DMS53 treated with DMSO at 0.1 percent for 48 hours (cell line): ENCODE measurements at regions not wholly inside any gene's neighbourhood (a gene's known extent, or its start where the extent isn't known, plus 50 kb on each side); places are given as distances from the start of the nearest gene placed in this dataset.
"Not testable (repeated sequence)": the region's sequence is repeated elsewhere in the genome, so short reads cannot be mapped to it uniquely, and the experiment has no call there.

Experiments
- DNase-seq: peaks from one replicate; lab custom pipeline; 2025; ENCODE audit not compliant: unreplicated experiment; lab: John Stamatoyannopoulos, UW

DNA sequence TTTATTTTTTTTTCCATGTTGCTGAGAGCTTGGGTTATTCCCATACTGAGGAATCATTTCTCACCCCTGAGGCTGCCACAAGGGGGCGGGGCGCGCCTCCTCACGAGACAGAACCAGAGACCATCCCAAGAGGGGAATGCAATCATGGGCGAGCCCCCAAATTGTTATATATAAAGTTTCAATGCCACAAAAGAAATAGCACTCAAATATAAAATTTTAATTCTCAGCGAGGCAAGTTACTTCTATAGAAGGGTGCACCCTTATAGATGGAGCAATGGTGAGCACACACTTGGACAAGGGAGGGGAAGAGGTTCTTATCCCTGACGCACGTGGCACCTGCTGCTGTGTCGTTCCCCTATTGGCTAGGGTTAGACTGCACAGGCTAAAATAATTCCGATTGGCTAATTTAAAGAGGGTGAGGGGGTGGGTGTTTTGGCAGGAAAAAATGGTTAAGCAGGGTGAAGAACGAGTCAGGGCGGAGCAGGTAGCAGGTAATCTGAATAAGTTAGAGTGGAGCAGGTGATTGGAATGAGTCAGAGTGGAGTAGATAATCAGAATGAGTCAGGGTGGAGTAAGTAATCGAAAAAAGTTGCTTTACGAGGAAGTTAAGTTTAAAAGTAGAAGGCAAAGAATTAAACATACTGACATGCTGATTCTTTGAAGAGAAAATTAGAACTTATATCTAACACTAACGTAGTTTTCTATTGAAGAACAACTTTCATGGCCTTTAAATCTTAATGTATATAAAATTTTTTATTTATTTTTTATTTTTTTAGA, 177.5 kb downstream of the MTCL1 start:
- no peak for DNase-seq

DNA sequence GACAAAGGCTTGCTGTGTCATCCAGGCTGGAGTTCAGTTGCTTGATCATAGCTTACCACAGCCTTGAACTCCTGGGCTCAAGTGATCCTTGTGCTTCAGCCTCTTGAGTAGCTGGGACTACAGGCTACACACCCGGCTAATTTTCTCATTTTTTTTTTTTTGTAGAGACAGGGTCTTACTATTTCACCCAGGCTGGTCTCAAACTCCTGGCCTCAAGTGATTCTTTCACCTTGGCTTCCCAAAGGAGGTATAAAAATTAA, 178.0 kb downstream of the MTCL1 start:
- DNase-seq: no peak

DNA sequence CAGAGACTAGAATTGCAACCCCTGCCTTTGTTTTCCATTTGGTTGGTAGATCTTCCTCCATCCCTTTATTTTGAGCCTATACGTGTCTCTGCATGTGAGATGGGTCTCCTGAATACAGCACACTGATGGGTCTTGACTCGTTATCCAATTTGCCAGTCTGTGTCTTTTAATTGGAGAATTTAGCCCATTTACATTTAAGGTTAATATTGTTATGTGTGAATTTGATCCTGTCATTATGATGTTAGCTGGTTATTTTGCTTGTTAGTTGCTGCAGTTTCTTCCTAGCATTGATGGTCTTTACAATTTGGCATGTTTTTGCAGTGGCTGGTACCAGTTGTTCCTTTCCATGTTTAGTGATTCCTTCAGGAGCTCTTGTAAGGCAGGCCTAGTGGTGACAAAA, 182.5 kb downstream of the MTCL1 start:
- not testable (repeated sequence) for DNase-seq

DNA sequence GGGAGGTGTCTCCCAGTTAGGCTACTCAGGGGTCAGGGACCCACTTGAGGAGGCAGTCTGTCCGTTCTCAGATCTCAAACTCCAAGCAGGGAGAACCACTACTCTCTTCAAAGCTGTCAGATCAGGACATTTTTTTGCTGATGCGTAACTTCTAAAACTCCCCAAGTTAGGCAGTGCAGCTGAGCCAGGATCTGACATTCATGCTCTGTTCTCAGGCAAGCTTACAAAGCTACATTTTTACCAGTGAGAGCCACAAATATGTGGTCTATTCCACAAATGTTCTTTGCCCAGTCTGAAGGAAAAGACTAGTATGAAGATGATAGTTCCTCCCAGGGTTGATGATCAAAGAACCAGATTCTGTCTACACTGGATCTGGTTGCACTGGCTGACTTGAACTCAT, 184.1 kb downstream of the MTCL1 start:
- no peak for DNase-seq

DNA sequence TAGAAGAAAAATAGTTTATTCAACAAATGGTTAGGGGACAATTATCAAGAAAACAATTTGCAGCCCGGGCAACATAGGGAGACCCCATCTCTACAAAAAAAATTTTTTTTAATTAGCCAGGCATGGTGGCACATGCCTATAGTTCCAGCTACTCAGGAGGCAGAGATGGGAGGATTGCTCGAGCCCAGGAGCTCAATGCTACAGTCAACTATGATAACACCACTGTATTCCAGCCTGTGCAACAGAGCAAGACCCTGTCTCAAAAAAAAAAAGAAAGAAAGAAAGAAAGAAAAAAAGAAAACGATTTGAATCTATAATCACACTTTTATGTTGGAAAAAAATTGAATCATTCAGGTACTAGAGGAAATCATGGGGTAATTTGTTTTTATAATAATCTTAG, 185.1 kb downstream of the MTCL1 start:
- not testable (repeated sequence) for DNase-seq

DNA sequence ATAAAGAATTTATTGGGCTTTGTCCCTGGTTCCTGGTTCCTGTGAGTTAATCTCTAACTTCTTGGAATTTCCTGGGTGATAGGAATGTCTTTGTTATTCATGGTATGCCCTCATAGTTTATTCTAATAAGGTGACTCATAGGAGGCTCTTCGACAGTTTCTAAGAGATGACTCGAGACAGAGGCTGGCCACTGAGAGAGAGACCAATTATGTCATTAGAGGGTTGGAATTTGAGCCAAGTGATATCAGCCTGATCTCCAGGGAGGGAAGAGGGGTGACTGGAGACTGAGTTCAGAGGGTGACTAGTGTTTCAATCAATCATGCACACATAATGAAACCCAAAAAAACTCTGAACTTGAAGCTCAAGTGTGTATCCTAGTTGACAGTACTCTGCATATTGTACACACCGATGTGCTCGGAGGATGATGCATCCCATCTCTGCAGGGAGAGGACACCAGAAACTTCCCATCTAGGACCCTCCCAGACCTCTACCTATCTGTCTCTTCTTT, 185.7 kb downstream of the MTCL1 start:
- DNase-seq: peak; percentile 50

DNA sequence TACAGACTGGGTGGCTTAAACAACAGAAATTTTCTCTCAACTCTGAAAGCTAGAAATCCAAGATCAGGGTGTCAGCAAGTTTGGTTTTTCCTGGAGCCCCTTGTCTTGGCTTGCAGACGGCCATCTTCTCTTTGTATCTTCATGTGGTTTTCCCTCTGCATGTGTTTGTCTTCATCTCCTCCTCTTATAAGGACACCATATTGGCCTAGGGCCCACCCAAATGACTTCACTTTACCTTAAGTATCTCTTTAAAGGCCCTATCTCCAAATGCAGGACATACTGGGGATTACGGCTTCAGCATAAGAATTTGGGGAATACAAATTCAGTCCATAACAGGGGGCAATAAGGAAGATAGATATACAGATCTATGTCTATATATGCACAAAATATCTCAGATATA, 187.9 kb downstream of the MTCL1 start:
- no peak for DNase-seq

DNA sequence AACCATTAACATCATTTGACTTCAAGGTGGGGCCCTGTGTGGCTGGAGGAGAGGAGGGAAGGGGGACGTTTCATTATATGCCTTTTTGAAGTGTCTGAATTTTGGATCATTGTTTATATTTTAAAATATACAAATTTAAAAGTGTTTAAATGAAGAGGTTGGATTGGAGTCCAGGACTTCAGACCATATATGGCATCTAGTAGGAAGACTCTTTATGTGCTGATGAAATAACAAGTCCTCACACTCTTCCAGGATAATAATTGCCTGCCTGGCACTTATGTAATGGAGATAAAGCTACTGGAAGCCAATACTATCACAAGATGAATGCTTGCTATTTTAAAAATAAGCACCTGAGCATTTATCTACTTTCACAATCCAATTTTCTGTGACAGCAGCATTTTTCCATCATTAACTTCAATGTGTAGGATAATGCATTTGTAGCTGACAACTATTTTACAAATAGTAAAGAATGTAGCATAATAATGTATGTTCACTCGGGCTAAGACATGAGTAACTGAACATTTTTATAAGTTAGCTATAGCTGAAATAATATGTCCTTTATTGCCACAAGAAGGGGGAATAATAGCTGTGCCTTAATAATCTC, 188.4 kb downstream of the MTCL1 start:
- no peak for DNase-seq

DNA sequence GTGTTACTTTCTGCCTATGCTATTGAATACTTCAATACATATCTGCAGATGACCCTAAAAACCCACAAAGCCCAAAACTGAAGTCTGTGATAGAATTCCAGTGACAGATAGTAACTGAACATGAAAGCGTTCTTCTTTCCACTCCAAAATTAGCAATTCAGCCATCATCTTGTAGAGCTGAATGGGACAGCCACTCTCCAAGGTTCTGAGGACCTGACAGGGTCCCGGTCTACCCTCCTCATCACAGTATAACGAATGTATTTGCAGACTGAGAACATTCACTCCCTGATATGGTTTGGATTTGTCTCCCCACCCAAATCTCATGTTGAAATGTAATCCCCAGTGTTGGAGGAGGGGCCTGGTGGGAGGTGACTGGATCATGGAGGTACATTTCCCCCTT, 189.5 kb downstream of the MTCL1 start:
- no peak for DNase-seq

DNA sequence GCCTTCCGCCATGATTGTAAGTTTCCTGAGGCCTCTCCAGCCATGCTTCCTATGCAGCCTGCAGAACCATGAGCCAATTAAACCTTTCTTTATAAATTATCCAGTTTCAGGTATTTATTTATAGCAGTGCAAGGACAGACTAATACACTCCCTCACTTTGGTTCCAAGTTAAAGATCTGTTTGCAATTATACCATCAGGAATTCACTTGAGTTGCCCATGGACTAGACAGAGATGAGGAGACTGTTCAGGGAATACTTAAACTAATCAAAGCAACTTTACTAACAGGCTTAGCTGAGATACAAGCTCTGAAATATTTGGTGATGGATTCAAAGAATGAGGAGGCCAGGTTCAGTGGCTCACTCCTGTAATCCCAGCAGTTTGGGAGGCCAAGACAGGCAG, 190.0 kb downstream of the MTCL1 start:
- no peak for DNase-seq

DNA sequence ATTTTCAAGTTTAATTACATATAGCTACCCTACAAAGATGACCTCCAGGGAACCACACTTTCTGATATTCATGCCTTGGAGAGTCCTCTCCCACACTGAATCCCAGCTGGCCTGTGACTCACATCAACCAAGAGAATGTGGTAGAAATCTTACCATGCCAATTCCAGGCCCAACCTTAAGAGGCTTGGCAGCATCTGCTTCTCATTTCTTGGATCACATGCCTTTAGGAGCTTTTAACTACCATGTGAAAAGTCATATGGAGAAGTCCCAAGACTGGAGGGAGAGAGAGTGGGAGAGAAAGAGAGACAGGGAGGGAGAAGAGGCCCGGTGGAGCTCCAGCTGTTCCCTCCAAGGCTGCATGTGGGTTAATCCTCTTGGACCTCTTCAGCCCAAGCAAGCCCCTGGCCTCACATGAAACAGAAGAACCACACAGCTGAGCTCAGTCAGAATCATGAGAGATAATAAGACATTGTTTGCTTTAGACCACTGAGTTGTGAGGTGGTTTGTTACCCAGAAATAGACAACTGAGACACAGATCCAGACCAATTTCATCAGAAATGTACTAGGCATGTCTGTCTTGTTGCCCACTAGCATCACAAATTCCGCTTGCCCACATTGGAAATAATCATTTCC, 190.7 kb downstream of the MTCL1 start:
- no peak for DNase-seq

DNA sequence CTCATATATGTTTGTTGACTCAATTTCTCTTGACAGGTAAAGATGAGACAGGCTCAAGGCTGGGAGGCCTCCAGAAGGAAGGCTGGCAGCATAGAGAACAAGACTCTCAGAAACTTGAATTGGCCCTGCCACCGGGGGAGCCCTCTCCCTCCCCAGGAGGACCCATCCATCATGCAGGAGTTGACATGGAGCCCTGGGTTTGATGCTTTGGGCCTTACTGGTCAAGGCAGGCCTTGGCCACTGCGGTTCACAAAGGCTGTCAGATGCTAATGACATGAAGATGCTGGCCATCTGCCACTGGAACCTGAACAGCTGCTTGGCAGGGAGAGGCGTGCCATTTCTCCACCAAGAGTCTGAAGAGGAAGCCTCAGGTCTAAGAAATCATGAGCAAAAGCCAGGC, 193.6 kb downstream of the MTCL1 start:
- DNase-seq: no peak

DNA sequence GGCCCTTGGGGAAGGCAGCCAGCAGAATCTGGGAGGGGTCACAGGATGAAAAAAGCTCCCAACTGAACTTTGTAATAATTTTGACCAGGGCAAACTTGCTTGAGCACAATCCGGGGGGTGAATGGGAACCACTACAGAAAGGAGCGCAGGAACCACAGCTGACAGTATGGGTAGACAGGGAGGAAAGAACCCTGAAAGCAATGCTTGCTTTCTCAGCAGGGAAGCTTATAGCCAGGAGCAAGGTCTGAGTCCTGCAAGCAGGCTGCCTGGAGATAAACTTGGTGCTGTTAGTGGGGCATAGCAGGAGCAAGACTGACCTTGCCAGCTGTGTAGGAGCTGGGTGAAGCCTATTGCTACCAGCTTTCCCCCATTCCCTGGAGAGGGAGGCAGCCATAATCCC, 195.2 kb downstream of the MTCL1 start:
- DNase-seq: no peak

DNA sequence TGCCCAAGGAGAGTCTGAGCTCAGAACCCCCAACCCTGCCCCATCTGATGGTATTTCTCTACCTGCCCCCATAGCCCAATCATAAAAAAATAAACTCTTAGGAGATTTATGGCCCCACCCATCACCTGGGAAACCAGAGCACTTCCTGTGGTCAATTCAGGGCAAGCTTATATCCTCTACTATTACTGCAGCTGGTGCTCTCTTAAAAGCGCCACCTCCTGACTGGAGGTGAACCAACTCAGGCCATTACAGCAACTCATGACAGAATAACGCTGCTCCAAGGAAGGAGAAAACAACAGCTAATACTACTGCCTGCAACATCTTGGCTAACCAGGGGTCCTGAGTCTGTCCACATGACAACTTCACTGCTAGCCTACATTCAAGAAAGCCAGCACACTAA, 195.7 kb downstream of the MTCL1 start:
- no peak for DNase-seq

DNA sequence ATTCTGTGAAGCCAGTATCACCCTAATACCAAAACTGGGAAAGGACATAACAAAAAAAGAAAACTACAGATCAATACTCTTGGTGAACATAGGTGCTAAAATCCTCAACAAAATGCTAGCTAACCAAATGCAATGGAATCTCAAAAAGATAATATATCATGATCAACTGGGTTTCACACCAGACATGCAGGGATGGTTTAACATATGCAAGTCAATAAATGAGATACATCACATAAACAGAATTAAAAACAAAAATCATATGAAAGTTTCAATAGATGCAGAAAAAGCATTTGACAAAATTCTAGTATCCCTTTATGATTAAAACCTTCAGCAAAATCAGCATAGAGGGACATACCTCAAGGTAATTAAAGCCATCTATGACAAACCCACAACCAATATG, 198.2 kb upstream of the NDUFV2 start:
- no peak for DNase-seq

DNA sequence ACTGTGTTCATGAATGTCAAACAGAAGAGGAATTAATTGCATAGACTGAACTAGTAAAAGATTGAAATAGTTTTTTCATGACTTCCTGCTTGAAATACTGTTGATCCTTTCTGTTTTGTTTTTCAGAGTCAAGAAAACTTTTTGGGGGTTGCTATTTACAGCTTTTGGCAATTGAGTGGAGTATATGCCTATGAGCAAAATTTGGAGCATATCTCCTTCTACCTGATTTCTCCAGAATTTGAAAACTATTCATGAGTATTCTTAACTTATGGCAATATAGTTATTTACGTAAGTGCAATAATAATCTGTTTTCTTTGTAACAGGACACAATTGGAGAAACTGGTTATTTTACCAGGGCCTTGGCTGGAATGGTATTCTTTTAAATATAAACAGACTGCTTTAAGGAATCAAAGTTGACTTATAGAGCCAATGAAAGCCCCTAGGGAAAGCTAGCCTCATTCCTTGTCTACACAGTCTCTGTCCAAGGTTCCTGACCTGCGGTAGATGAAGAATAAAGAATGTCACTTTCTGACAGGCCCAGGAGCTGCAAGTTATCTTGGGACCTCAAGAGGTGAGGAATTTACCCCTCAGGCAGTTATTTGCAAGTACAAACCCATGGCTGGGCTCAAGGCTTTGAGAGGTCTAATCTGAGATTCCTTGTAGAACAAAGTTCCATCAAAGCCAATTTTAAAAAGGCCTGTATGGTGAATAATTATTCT, 193.5 kb upstream of the NDUFV2 start:
- DNase-seq: no peak

DNA sequence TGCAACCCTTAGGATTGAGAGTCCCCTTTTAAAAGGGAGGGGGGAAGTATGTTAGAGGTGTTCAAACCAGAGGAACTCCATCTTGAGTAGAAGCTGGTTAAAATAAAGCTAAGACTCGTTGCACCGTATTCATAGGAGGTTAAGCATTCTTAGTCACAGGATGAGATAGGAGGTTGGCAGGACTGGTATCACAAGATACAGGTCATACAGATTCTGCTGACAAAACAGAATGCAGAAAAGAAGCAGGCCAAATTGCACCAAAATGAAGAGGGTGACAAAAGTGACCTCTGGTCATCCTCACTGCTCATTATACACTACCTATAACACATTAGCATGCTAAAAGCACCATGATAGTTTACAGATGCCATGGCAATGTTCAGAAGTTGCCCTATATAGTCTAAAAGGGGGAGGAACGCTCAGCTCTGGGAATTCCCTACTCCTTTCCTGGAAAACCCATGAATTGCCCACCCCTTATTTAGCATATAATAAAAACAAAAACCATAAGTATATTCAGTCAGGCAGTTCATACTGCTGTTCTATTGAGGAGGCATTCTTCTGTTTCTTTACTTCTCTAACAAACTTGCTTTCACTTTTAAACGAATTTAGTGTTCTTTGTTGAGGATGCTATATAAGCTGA, 192.2 kb upstream of the NDUFV2 start:
- no peak for DNase-seq

DNA sequence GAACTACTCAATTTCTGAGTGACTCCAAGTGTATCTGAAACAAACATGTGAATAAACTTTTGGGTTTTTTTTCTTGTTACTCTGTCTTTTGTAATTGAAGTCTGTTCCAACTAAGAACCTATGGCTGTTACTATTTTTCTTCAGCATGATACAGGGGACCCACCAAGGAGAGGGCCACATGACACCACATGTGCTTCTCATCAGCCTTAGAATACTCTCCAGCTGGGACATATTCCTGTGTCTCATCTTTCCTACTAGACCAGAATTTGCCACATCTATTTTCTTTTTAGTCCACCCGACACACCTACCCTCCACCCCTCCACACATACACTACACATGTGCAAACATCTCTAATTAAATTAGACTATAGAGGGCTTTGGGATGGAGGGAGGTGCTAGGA, 191.7 kb upstream of the NDUFV2 start:
- no peak for DNase-seq

DNA sequence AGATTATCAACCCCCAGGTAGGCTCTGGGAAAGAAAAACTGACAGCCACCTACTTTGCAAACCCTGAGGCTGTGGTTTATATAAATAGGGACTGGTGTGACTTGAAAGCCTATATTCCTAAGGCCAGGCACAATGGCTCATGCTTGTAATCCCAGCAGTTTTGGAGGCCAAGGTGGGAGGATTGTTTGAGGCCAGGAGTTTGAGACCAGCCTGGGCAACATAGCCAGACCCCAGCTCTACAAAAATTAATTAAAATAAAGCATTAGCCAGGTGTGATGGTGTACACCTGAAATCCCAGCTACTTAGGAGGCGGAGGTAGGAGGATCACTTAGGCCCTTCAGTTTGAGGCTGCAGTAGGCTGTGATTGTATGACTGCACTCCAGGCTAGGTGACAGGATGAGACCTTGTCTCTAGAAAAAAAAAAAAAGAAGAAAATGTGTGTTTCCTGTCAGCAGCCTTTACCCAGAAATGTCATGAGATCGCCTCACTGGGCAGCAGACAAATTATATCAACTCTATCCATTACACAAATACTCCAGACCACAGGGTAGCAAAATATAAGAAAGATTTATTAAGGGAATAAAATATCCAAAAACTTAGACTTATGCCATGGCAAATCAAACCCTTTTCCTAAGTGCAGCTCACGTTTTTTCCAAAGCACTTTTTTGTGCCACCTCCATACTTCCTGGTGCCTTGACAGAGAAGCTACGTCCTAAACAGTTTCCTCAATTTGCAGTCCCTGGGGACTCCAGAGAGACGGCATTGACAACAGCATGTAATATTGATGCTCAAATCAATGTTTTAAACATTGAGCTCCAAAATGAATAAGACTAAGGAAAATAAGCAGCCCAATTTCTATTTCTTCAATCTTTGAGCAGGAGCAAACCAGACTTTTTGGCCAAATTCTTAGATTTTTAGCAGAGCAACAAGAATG, 190.8 kb upstream of the NDUFV2 start:
- no peak for DNase-seq
